HuH-7.5 (cell line): ENCODE measurements at regions not wholly inside any gene's neighbourhood (a gene's known extent, or its start where the extent isn't known, plus 50 kb on each side); places are given as distances from the start of the nearest gene placed in this dataset.

Experiments
- DNase-seq: peaks from one replicate; pipeline ENCODE4 v3.0.0; 2011; ENCODE audit warnings: low spot score

- no peak for DNase-seq
Measured at GRCh38 chr10:60728056-60728455, 50.2 kb upstream of the CDK1 start.

- DNase-seq, result no peak
Measured at GRCh38 chr10:60726257-60726656, 52.0 kb upstream of the CDK1 start.

- no peak for DNase-seq
Measured at GRCh38 chr10:60722623-60723022, 55.7 kb upstream of the CDK1 start.

GRCh38 chr10:60719721-60720120, 58.6 kb upstream of the CDK1 start:
- DNase-seq, result no peak

- no peak for DNase-seq
Measured at GRCh38 chr10:60718886-60719285, 59.4 kb upstream of the CDK1 start.

GRCh38 chr10:60717852-60718251, 60.4 kb upstream of the CDK1 start:
- DNase-seq, result no peak

GRCh38 chr10:60714233-60714632, 64.0 kb upstream of the CDK1 start:
- DNase-seq, result no peak

GRCh38 chr10:60711496-60711895, 66.8 kb upstream of the CDK1 start:
- DNase-seq, result no peak

GRCh38 chr10:60710041-60710440, 68.2 kb upstream of the CDK1 start:
- DNase-seq, result no peak

- no peak for DNase-seq
Measured at GRCh38 chr10:60708666-60709065, 69.6 kb upstream of the CDK1 start.

- DNase-seq, result no peak
Measured at GRCh38 chr10:60707841-60708240, 70.4 kb upstream of the CDK1 start.

GRCh38 chr10:60706146-60706545, 72.1 kb upstream of the CDK1 start:
- no peak for DNase-seq

GRCh38 chr10:60705376-60705775, 72.9 kb upstream of the CDK1 start:
- DNase-seq, result no peak

- DNase-seq, result no peak
Measured at GRCh38 chr10:60704471-60704870, 73.8 kb upstream of the CDK1 start.

- no peak for DNase-seq
Measured at GRCh38 chr10:60703266-60704041, 74.8 kb upstream of the CDK1 start.

GRCh38 chr10:60687679-60688078, 90.6 kb upstream of the CDK1 start:
- no peak for DNase-seq

GRCh38 chr10:60684091-60684490, 94.2 kb upstream of the CDK1 start:
- DNase-seq, result no peak

- DNase-seq, result no peak
Measured at GRCh38 chr10:60681103-60681502, 97.2 kb upstream of the CDK1 start.

- DNase-seq, result no peak
Measured at GRCh38 chr10:60679388-60679990, 98.8 kb upstream of the CDK1 start.

GRCh38 chr10:60678978-60679377, 99.3 kb upstream of the CDK1 start:
- DNase-seq, result no peak

- DNase-seq, result no peak
Measured at GRCh38 chr10:60677531-60678129, 100.6 kb upstream of the CDK1 start.

GRCh38 chr10:60675236-60675635, 103.0 kb upstream of the CDK1 start:
- DNase-seq, result no peak

- DNase-seq, result no peak
Measured at GRCh38 chr10:60669501-60669900, 108.8 kb upstream of the CDK1 start.

- no peak for DNase-seq
Measured at GRCh38 chr10:60666221-60666620, 112.1 kb upstream of the CDK1 start.
